ENCODE measurements at regions not wholly inside any gene's neighbourhood (a gene's known extent, or its start where the extent isn't known, plus 50 kb on each side); places are given as distances from the start of the nearest gene placed in this dataset.

DNA sequence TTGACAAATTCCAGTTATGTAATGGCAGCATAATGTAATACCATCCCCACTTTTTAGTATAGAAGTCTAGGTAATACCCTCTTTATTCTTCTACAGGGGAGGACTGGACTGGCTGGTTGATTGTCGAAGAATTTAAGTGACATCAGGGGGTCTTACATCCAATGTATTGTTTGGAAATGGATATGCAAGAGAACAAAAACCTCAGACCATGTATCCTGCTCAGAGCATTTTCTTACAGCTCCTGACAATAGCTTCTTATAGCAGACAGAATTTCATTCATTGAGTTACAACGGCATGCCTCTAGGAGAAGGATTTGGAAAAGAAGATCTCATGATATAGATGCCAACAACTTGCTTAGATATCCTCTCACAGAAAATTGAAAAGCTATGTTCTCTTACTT is 2032.3 kb downstream of the EFNA5 start:
- TF ChIP-seq EP300 (IDR thresholded peaks at IDR 0.05; ENCODE audit: borderline replicate concordance in 1 of 2, low read depth in 1 of 2, low read length in 1 of 2), result no peak
- no peak for TF ChIP-seq CTCF (IDR thresholded peaks at IDR 0.05)
- TF ChIP-seq SIN3A (IDR thresholded peaks at IDR 0.05; ENCODE audit: borderline replicate concordance, low read depth, low read length), result no peak
- TF ChIP-seq RAD21 (IDR thresholded peaks at IDR 0.05; ENCODE audit: low read length), result no peak
- no peak for TF ChIP-seq USF2 (IDR thresholded peaks at IDR 0.05; ENCODE audit: borderline replicate concordance, low read depth, low read length)
- no peak for TF ChIP-seq CHD2 (IDR thresholded peaks at IDR 0.05; ENCODE audit: low read length, partially characterized antibody)
- no peak for TF ChIP-seq MAX (IDR thresholded peaks at IDR 0.05; ENCODE audit: low read depth)
- TF ChIP-seq MXI1 (IDR thresholded peaks at IDR 0.05; ENCODE audit: low read depth, low read length), result no peak
- no peak for TF ChIP-seq EZH2phosphoT487 (IDR thresholded peaks at IDR 0.05; ENCODE audit: borderline replicate concordance, low read depth)
- TF ChIP-seq NRF1 (IDR thresholded peaks at IDR 0.05; ENCODE audit: low read depth, low read length), result no peak
